NCI-H1930 (cell line): ENCODE measurements at regions not wholly inside any gene's neighbourhood (a gene's known extent, or its start where the extent isn't known, plus 50 kb on each side); places are given as distances from the start of the nearest gene placed in this dataset.

Experiments
- DNase-seq, 2 experiments: peaks; one replicate each; lab custom pipeline; 2025; lab: John Stamatoyannopoulos, UW

DNA sequence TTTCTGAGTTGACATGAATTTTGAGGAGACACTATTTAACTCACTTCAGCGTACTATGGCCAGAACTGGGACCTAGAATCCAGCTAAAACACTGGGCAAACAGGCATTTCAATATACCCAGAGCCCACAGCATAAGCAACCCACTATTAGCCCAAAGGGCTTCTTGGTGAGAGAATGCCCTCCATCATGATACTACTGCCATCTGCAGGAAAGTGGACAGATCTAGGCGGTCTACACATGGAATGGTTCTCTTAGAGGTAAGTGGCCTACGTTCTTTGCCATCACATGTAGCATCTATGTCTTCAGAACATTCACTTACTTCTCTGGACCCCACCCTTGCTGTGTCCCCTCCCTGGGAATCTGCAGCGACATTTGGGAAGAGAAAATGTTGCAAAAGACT is 181.3 kb upstream of the LINC00305 start:
- DNase-seq, result no peak

DNA sequence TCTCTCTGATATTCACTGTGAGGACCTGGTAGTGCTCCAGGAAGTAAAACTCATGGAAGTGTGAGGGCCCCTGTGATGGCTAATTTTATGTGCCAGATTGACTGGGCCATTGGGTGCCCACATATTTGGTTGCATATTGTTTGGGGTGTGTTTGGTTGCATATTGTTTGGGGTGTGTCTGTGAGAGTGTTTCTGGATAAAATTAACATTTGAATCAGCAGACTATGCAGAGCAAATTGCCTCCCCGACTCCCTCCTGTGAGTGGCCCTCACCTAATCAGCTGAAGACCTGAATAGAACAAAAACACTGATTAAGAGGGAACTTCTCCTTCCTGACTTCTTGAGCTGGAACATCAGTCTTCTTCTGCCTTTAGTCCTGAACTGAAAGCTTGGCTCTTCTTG is 173.3 kb upstream of the LINC00305 start:
- DNase-seq, result no peak

DNA sequence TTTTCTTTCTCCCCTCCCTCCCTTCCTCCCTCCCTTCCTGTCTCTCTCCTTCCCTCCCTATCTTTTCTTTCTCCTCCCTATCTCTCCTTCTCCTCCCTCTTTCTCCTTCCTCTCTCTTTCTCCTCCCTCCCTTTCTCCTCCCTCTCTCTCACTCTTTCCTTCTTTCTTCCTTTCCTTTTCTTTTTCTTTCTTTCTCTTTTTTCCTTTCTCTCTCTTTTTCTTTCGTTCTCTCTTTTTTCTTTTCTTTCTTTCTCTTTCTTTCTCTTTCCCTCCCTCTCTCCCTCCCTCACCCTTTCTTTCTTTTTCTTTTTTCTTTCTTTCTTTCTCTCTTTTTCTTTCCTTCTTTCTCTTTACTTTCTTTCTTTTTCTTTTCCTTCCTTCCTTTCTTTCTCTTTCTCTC is 169.7 kb upstream of the LINC00305 start:
- DNase-seq, result no peak

DNA sequence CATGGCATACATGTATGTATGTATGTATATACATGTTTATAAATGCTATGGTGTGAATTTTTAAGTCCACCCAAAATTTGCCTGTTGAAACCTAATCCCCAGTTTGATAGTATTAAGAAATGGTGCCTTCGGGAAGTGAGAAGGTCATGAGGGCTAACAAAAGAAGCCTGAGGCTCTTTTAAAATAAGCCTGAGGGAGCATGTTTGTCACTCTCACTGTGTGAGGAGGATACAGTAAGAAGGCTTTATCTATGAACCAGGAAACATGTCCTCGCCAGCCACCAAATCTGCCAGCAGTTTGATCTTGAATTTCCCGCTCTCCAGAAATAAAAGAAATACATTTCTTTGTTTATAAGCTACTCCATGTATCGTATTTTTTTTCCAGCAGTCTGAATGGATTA is 163.0 kb upstream of the LINC00305 start:
- DNase-seq, result no peak

DNA sequence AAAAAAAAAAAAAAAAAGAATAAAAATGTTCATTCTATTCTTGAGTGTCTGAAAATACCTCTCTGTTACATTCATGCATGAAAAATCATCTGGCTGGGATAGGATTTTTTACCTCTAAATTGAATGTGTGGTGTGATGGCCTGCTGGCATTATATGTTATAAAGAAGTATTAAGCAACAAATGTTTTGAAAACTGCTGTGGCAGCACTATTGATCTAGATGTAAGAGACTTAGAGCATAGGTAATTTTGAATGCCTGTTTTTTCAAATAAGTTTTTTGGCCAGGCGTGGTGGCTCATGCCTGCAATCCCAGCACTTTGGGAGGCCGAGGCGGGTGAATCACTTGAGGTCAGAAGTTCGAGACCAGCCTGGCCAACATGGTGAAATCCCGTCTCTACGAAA is 147.0 kb upstream of the LINC00305 start:
- no peak for DNase-seq

DNA sequence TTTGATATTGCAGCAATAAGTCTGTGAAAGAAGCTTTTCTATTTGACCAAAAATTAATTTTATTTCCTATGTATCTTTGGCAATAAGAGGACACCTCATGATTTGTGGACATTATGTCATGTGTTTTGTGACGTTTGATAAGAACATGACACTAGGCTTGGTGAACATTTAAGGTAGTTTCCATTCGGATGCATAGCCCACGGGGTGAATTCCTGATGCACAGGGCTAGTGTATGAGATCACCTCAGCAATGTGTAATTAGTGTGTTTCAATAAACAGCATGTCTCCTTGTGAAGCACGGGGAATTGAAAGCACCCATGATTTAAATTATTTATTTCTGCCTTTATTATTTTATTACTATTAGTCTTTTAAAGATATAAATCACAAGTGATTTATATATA is 146.1 kb upstream of the LINC00305 start:
- DNase-seq, result no peak

DNA sequence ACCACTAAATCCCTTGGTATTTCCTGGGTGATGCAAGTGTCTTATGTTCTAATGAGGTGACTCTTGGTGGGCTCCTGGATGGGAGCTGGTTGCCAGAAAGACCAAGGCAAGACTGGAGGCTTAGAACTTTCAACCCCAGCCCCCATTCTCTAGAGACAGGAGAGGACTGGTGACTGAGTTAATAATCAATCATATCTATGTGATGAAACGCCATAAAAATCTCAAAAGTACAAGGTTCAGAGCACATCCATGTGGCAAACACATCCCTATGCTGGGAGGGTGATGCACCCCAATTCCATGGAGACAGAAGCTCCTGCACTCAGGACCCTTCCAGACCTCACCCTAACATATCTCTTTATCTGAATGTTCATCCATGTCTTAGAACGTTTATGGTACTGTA is 139.5 kb upstream of the LINC00305 start:
- DNase-seq, result no peak

DNA sequence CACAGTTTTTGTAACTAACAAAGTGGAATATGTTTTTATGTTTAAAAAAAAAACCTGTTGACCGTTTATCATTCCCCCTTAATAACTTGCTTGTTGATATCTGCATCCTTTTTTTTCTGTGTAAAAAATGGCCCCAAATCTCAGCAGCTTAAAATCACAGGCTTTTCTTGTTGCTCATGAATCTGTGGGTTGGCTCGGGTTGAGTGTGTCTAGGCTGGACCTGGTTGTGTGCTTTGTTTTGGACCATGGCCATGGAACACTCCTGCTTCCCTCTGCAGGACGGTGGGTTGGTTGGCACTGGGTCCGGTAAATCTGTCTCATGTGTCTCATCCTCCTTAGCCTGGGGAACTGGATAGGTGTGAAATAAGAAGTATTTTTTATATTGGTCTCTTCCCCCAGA is 139.0 kb upstream of the LINC00305 start:
- DNase-seq, result no peak

DNA sequence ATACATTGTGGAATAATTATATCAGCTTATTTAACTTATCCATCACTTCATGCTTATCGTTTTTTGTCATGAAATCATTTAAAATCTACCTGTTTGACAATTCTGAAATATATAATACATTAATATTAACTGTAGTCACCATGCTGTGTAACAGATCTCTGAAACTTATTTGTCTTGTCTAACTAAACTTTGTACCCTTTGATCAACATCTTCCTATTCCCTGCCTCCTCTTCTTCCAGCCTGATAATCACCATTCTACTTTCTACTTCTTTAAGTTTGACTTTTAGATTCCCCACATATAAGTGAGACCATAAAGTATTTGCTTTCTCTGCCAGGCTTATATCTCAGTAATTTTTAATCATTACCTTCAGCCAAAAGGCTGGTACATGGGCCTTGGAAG is 134.2 kb upstream of the LINC00305 start:
- DNase-seq, result no peak

DNA sequence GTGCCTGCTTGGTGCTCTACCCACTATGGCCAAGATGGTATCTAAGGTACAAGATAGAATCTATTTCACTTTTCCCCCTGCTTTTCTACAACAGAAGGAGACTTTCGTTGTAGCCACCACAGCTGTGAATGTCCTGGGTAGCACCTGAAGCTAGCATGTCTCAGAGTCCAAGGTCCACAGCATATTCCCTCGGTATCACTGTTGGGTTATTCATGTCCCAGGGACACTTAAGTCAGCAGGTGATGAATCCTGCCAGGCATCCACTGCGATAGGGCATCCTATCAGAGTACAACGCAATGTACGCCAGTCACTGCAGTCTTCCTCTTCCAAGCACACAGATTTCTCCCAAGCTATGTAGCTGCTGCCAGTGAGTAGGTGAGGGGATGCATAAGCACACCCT is 129.1 kb upstream of the LINC00305 start:
- DNase-seq, result no peak

DNA sequence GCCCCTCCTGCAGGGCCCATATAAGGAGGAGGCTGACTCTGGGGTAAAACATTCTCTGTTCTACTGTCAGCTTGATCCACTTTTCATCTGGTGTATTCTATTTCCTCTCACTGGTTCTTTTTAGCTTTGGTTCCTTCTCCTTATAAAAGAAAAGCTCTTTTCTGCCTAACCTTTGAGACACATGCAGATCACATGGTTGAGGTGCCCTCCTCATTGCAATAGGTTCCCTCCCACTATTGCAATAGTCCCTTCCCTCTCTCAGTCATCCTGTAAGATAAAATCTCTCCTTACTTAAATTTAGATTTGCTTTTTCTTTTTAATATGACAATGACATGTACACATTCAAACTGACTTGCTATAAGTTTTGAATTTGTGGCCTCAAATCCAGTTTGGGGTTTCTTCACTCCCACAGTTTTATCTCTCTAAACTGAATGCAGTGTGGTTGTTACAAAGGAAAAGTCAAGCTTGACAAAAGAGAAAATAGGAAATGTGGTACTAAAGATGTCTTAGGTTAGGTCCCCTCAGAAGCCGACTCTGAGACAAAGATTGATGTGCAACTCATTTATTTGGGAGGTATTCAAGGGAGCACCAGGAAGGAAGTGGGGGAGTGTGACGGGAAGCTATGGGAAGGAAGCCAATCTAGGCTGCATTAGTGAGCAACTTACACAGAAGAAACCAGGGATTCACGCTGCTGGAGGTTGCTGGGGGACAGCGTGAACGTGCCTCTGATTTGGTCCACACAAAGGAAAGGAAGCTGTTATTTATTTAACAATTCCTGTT is 127.6 kb upstream of the LINC00305 start:
- DNase-seq, result no peak

DNA sequence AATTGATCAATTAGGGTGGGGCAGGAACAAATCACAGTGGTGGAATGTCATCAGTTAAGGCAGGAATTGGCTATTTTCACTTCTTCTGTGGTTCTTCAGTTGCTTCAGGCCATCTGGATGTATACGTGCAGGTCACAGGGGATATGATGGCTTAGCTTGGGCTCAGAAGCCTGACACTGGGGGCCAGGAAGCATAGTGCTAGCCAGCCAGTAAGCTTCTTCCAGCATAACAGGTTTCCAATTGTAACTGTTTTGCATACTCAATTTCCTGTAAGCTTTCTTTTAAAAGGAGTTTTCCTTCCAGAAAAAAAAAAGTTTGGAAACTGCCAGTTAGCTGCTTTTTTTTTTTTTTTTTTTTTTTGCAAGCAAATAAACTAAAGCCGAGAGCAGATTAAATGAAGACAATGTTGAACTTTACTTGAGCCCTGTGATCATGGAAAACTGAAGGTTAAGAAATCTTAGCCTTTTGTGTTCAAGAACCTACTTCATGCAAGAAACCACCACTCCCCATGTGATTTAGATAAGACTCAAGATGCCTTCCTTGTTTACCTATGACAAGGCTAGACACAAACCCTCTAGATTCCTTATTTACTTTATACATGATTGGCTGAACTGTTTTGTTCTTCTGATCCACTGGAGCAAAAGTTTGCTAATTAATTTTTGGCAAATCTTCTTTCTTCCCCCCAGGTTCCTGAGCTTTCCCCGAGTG is 126.9 kb upstream of the LINC00305 start:
- DNase-seq, result no peak

DNA sequence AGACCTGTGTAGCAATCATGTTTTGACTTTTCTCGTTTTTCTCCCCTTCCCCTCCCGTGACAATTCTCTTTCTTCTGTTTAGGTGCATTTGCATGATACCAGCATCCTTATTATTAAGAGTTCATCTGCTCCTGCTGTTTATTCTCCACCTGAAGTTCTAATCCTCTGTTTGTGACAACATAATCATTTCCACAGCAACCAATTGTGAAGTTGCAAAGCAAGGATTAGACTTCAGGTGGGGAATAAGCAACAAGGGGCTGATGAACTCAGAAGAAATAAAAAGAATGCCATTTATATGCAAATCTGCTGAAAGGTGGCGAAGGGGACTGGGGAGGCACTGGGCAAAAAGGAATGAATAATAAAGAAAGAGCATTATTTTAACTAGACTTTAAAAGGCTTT is 124.8 kb upstream of the LINC00305 start:
- no peak for DNase-seq

DNA sequence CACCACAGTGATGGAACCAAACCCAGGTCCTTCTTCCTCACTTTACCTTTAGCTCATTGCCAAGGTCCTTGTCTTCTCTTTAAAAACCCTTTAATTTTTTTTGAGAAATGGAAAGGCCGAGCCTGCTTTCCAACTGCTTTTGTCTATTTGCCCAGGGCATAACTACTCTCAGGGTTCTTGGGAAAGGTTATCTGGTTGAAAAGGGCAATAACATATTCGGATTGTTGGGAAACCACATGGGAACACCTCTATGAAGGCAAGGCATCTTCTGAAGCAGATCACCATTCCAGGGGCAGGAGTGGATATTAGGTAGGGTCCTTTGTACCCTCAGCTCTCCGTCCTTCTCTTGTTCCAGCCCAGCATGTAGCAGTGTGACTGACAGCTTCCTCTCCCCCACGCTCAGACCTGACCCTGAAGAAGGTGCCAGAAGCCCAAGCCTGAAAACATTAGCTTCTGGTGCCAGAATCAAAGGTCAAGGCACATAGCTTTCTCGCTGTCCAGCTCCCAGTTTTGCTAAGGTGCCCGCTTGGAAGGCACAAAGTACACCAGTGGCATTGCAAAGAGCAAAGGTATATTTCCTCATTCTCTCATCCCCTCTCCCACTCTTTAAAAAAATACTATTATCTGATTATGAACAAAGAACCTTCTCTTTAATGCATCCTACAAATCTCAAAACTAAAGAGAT is 123.2 kb upstream of the LINC00305 start:
- no peak for DNase-seq

DNA sequence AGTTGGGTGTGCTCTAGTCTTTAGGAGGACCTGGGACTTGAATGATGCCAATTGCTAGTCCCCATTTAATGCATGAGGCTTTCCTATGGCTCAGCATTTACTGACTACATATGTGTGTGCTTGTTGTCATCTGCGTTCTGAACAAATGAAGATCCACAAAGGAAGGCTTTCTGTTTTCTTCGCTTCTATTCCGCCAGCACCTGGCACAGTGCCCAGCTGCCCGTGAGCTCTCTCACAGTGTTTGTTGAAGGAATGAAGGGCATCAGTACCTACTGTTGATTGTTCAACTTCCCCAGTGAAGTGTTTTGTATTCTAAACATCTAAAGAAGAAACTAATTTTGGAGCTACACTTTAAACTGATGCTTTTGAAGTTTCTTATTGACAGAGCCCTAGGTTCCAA is 122.4 kb upstream of the LINC00305 start:
- DNase-seq, result no peak

DNA sequence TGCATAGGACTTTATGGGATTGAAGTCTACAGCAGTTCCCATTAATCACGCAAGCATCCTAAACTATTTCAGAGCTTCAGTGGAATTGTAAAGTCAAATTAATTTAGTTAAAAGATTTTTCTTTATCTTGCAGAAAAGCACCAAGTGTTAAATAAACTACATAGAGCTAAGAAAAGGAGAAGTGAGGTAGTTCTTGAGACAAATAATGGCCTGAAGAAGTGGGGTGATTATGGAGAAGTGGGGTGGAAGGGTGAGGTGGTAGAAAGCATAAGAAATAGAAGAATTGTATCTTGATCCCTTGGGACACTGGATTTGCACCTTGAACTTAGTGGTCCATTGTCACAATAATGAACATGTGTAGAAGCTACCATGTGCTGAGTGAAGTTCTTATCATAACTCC is 121.7 kb upstream of the LINC00305 start:
- no peak for DNase-seq

DNA sequence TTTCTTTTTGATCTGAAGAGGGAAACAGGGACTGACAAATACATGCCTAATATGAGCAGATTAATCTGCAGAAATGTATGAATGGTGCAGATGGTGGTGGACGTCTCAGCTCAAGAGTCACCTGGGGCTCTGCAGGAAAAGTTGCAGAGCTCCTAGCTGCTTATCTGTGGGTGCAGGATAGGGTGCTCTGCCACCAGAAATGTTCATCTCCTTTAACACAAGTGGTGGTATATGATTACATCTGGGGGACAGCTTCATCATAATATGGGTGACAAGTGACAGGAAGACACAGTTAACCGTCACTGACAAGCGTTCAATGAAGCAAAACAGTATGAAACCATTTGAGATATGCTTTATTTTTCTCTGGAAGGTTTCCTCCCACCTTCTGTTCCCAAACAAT is 121.2 kb upstream of the LINC00305 start:
- DNase-seq, result no peak

DNA sequence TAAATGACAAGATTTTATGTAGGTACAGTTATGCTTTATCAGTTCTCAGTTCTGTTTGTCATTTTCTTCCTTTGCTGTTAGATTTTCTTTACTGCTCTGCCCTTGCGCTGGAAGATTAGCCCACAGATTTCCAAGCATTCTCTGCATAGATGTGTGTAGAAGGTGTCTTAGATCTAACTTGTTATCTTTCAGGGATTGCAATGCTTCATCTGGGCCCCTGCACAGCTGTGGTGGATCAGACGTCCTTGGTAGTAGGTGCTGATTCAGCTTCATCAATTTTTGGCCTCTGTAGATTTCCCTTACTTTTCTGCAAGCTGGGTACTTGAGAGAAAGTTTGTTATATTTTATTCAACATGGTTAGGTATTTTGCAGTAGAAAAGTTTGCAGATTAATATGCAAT is 115.3 kb upstream of the LINC00305 start:
- no peak for DNase-seq

DNA sequence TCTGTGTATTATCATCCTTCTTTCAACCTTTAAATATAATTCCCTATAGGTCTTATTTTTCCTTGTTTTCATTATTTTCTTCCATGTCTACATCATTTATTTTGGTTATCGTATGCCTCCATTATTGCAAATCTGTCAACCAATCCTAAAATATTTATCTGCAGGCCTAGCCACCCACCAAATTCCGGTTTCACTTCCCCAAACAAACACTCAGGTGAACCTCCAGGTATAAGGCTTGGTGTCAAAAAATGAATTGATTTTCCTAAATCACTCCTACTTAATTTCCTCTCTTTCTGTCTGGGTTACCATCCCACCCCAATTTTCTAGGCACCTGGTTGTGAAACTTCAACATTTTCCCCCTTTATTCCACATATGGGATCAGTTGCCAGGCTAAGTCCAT is 111.9 kb upstream of the LINC00305 start:
- DNase-seq, result no peak

DNA sequence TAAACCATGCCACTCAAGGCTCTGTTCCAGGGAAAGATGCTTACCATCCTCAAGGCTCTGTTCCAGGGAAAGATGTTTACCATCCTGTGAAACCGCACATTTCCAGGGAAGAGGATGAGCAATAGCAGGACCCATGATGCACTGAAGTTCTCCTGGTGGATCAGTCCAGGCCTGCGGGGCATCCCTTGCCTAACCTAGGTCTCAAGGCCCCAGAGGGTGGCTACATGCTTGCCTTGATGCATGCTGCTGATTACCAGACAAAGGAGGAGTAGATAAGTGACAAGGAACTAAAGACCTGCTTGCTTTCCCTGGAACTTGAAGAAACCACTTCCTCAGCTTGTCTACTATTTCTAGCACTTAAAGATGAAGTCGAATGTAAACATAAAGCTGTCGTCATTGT is 111.0 kb upstream of the LINC00305 start:
- DNase-seq, result no peak

DNA sequence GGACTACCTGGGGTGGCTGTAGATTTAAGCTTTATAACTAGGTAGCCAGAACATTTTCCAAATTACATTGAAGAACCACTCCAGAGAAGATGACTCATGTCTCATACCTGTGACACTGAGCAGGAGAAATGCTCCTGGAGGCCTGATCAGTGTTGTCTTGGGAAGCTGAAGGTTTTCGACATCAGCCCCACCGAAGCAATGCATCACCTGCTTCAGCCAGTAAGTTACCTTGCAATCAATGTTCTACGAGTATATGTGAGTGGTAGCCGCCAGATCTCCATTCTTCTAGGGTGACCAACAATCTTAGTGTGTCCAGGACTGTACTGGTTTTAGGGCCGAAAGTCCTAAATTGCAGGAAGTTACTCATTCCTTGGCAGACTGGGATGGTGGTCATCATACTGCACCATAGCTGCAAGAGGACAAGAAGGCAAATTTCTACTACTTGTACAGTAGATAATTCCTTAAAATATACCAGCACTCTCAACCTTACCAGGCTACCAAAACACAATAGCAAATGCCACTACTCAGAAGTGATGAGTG is 109.3 kb upstream of the LINC00305 start:
- DNase-seq, result no peak

DNA sequence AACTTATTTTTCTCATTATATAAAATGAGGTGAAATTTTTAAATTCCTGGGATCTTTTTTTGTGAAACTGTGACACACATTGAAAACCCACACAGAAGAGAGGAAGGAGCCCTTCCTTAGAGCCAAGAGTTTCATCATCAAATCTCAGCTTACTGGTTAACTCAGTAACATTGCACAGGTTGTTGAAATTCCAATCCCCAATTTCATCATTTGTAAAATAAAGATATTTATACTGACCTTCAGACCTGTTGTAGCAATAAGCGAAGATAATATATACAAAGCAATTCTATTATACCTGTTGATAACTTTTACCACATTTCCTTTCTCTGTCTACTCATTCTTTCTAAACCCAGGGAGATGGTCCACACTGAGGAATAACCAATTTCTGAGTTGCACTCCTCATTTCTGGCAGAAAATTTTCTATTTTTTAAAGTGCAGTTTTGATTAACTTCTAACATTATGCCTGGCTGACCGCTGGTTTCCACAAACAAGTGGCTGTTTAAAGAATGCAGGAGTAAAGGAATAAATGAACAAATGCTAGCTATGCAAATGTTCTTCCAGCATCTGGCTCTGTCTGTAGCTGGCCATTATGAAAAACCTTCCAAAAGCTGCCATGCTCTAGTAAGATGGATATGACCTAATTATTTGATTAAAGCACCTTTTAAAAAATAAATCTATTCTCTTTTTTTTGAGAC is 105.7 kb upstream of the LINC00305 start:
- DNase-seq, result no peak
